ENCODE measurements at regions not wholly inside any gene's neighbourhood (a gene's known extent, or its start where the extent isn't known, plus 50 kb on each side); places are given as distances from the start of the nearest gene placed in this dataset.

DNA sequence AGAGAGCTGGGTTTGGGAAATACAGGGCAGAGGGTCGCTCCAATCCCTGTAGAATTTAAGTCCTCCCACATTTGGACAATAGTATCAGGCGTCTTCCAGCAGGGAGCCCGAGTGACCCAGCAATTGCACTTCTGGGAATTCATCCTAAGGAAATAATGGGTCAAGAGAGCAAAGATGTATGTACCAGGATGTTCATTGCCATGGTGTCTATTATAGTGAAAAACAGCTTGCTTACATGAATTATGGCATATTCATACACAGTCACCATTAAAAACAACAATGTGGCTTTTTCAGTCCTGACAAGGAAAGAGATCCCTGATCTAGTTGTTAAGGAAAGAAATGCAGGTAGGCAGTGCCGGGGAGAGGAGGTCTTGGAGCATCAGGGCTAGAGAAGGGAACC is 167.7 kb downstream of the PJA1 start:
- TF ChIP-seq, protein P1, sequence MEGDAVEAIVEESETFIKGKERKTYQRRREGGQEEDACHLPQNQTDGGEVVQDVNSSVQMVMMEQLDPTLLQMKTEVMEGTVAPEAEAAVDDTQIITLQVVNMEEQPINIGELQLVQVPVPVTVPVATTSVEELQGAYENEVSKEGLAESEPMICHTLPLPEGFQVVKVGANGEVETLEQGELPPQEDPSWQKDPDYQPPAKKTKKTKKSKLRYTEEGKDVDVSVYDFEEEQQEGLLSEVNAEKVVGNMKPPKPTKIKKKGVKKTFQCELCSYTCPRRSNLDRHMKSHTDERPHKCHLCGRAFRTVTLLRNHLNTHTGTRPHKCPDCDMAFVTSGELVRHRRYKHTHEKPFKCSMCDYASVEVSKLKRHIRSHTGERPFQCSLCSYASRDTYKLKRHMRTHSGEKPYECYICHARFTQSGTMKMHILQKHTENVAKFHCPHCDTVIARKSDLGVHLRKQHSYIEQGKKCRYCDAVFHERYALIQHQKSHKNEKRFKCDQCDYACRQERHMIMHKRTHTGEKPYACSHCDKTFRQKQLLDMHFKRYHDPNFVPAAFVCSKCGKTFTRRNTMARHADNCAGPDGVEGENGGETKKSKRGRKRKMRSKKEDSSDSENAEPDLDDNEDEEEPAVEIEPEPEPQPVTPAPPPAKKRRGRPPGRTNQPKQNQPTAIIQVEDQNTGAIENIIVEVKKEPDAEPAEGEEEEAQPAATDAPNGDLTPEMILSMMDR (conservative IDR thresholded peaks at IDR 0.05; ENCODE audit: low read depth, low read length) = no peak
- no peak for TF ChIP-seq POLR2A (IDR thresholded peaks at IDR 0.05; ENCODE audit: low read depth, low read length)
- no peak for TF ChIP-seq RCOR1 (IDR thresholded peaks at IDR 0.05; ENCODE audit: insufficient replicate concordance, low read length)
- TF ChIP-seq RFX5 (IDR thresholded peaks at IDR 0.05; ENCODE audit: low read depth, low read length) = no peak
- no peak for TF ChIP-seq MXI1 (IDR thresholded peaks at IDR 0.05; ENCODE audit: borderline replicate concordance, low read depth, low read length)
- TF ChIP-seq SMC3 (IDR thresholded peaks at IDR 0.05; ENCODE audit: low read depth, low read length) = no peak
- no peak for TF ChIP-seq MAFK (IDR thresholded peaks at IDR 0.05; ENCODE audit: low read depth, low read length)
- TF ChIP-seq, protein P2, sequence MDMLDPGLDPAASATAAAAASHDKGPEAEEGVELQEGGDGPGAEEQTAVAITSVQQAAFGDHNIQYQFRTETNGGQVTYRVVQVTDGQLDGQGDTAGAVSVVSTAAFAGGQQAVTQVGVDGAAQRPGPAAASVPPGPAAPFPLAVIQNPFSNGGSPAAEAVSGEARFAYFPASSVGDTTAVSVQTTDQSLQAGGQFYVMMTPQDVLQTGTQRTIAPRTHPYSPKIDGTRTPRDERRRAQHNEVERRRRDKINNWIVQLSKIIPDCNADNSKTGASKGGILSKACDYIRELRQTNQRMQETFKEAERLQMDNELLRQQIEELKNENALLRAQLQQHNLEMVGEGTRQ (IDR thresholded peaks at IDR 0.05; ENCODE audit: low read depth, low read length) = no peak
- TF ChIP-seq CEBPB (IDR thresholded peaks at IDR 0.05; ENCODE audit: low read depth, low read length) = no peak
- no peak for TF ChIP-seq RAD21 (IDR thresholded peaks at IDR 0.05; ENCODE audit: low read length)
- no peak for TF ChIP-seq BHLHE40 (IDR thresholded peaks at IDR 0.05; ENCODE audit: low read depth, low read length)
- TF ChIP-seq, protein P3, sequence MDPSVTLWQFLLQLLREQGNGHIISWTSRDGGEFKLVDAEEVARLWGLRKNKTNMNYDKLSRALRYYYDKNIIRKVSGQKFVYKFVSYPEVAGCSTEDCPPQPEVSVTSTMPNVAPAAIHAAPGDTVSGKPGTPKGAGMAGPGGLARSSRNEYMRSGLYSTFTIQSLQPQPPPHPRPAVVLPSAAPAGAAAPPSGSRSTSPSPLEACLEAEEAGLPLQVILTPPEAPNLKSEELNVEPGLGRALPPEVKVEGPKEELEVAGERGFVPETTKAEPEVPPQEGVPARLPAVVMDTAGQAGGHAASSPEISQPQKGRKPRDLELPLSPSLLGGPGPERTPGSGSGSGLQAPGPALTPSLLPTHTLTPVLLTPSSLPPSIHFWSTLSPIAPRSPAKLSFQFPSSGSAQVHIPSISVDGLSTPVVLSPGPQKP (IDR thresholded peaks at IDR 0.05; ENCODE audit: borderline replicate concordance, low read depth, low read length) = no peak
- TF ChIP-seq FOS (IDR thresholded peaks at IDR 0.05; ENCODE audit: low read depth, low read length) = no peak

All from IMR-90 (cell line).